ENCODE measurements at regions not wholly inside any gene's neighbourhood (a gene's known extent, or its start where the extent isn't known, plus 50 kb on each side); places are given as distances from the start of the nearest gene placed in this dataset.

GRCh38 chr5:112013660-112014059 lies 256.7 kb upstream of the NREP start:
- Histone ChIP-seq H3K9me3 (no peaks in the 10 kb centered on the region), H3K27me3 (no peaks in the 10 kb centered on the region), H3K36me3 (no peaks in the 10 kb centered on the region), H3K27ac (no peak overlapping the region), H3K4me1 (no peaks in the 10 kb centered on the region), H3K4me3 (no peak overlapping the region)
- DNase-seq (ENCODE audit: extremely low spot score in 2 of 2), result no peak
- TF ChIP-seq POLR2AphosphoS5 (IDR thresholded peaks at IDR 0.05; ENCODE audit: insufficient read depth in 1 of 2, low read depth in 1 of 2) (no peak), POLR2A (IDR thresholded peaks at IDR 0.05) (no peak), CTCF (IDR thresholded peaks at IDR 0.05) (no peak)
- intact Hi-C loops (cut with DNase I), result no loop called here

- intact Hi-C loops (cut with DNase I), result no loop called here
- Histone ChIP-seq H3K27ac (no peak overlapping the region), H3K27me3 (no peaks in the 10 kb centered on the region), H3K36me3 (no peaks in the 10 kb centered on the region), H3K9me3 (no peaks in the 10 kb centered on the region), H3K4me1 (no peaks in the 10 kb centered on the region), H3K4me3 (no peak overlapping the region)
- DNase-seq (ENCODE audit: extremely low spot score in 2 of 2), result no peak
- TF ChIP-seq POLR2AphosphoS5 (IDR thresholded peaks at IDR 0.05; ENCODE audit: insufficient read depth in 1 of 2, low read depth in 1 of 2), result no peak
- TF ChIP-seq CTCF (IDR thresholded peaks at IDR 0.05), result no peak
- no peak for TF ChIP-seq POLR2A (IDR thresholded peaks at IDR 0.05)
Measured at GRCh38 chr5:112012104-112012503, 255.1 kb upstream of the NREP start.

- Histone ChIP-seq H3K9me3 (no peaks in the 10 kb centered on the region), H3K4me1 (no peaks in the 10 kb centered on the region), H3K27ac (no peak overlapping the region), H3K4me3 (no peak overlapping the region), H3K27me3 (no peaks in the 10 kb centered on the region), H3K36me3 (no peaks in the 10 kb centered on the region)
- intact Hi-C loops (cut with DNase I), result no loop called here
- TF ChIP-seq POLR2AphosphoS5 (IDR thresholded peaks at IDR 0.05; ENCODE audit: insufficient read depth in 1 of 2, low read depth in 1 of 2) (no peak), CTCF (IDR thresholded peaks at IDR 0.05) (no peak), POLR2A (IDR thresholded peaks at IDR 0.05) (no peak)
- no peak for DNase-seq (ENCODE audit: extremely low spot score in 2 of 2)
Measured at GRCh38 chr5:112010475-112010874, 253.5 kb upstream of the NREP start.

GRCh38 chr5:112006721-112007120 lies 249.7 kb upstream of the NREP start:
- TF ChIP-seq POLR2A (IDR thresholded peaks at IDR 0.05) (no peak), CTCF (IDR thresholded peaks at IDR 0.05) (no peak), POLR2AphosphoS5 (IDR thresholded peaks at IDR 0.05; ENCODE audit: insufficient read depth in 1 of 2, low read depth in 1 of 2) (no peak)
- Histone ChIP-seq H3K27ac (no peak overlapping the region), H3K27me3 (no peaks in the 10 kb centered on the region), H3K36me3 (no peaks in the 10 kb centered on the region), H3K4me3 (no peak overlapping the region), H3K9me3 (no peaks in the 10 kb centered on the region), H3K4me1 (no peaks in the 10 kb centered on the region)
- intact Hi-C loops (cut with DNase I), result no loop called here
- DNase-seq (ENCODE audit: extremely low spot score in 2 of 2), result no peak

- intact Hi-C loops (cut with DNase I), result no loop called here
- no peak for DNase-seq (ENCODE audit: extremely low spot score in 2 of 2)
- no peak overlapping the region for H3K27ac ChIP-seq
- H3K27me3 ChIP-seq, result no peaks in the 10 kb centered on the region
- no peaks in the 10 kb centered on the region for H3K9me3 ChIP-seq
- H3K4me1 ChIP-seq, result no peaks in the 10 kb centered on the region
- TF ChIP-seq CTCF (IDR thresholded peaks at IDR 0.05), result no peak
- no peak for TF ChIP-seq POLR2A (IDR thresholded peaks at IDR 0.05)
- no peak for TF ChIP-seq POLR2AphosphoS5 (IDR thresholded peaks at IDR 0.05; ENCODE audit: insufficient read depth in 1 of 2, low read depth in 1 of 2)
- H3K36me3 ChIP-seq, result no peaks in the 10 kb centered on the region
- no peak overlapping the region for H3K4me3 ChIP-seq
Measured at GRCh38 chr5:112005623-112005930, 248.6 kb upstream of the NREP start.

All from vagina (tissue), 2 donors.